ENCODE measurements at regions not wholly inside any gene's neighbourhood (a gene's known extent, or its start where the extent isn't known, plus 50 kb on each side); places are given as distances from the start of the nearest gene placed in this dataset.

DNA sequence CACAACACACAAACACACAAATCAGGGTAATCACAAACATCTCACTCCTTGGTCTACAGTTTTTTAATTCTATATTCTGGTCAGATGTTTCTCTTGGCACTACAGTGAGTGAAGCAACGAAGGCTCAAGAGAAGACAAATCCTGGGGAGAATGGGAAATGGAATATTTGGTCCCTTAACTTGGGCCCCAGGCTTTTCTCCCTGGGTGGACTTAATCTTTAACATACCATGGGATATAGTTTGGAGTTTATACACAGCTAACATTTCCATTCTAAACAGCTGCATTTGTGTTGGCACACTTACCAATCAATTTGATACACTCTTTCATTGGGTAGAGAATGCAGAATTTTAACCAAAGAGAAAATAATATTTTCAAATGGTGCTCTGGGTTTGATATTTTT lies 1132.6 kb upstream of the SLC10A2 start:
- CTCF ChIA-PET = no interaction called here
- H3K9me3 Mint-ChIP-seq = peaks cover 7% of the 10 kb centered on the region
- no peaks in the 10 kb centered on the region for H3K36me3 Mint-ChIP-seq (ENCODE audit: low read depth)
- ATAC-seq = no peak
- H3K4me1 Mint-ChIP-seq (ENCODE audit: low read depth) = no peaks in the 10 kb centered on the region
- no peak for DNase-seq
- no peaks in the 10 kb centered on the region for H3K27me3 Mint-ChIP-seq
- POLR2A ChIA-PET = no interaction called here
- H3K4me3 Mint-ChIP-seq = no peak overlapping the region
- H3K27ac Mint-ChIP-seq = no peak overlapping the region
- intact Hi-C loops (cut with micrococcal nuclease) = no loop called here
- TF ChIP-seq, protein P1, sequence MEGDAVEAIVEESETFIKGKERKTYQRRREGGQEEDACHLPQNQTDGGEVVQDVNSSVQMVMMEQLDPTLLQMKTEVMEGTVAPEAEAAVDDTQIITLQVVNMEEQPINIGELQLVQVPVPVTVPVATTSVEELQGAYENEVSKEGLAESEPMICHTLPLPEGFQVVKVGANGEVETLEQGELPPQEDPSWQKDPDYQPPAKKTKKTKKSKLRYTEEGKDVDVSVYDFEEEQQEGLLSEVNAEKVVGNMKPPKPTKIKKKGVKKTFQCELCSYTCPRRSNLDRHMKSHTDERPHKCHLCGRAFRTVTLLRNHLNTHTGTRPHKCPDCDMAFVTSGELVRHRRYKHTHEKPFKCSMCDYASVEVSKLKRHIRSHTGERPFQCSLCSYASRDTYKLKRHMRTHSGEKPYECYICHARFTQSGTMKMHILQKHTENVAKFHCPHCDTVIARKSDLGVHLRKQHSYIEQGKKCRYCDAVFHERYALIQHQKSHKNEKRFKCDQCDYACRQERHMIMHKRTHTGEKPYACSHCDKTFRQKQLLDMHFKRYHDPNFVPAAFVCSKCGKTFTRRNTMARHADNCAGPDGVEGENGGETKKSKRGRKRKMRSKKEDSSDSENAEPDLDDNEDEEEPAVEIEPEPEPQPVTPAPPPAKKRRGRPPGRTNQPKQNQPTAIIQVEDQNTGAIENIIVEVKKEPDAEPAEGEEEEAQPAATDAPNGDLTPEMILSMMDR (IDR thresholded peaks at IDR 0.05) = no peak

DNA sequence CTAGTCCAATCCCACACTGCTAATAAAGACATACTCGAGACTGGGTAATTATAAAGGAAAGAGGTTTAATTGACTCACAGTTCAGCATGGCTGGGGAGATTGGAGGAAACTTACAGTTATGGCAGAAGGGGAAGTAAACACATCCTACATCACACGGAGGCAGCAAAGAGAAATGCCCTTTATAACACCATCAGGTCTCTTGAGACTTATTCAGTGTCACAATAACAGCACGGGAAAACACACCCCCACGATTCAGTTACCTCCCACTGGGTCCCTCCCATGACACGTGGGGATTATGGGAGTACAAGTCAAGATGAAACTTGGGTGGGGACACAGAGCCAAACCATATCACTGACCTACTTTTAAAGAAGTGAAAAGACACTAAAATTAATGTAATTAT lies 1130.4 kb upstream of the SLC10A2 start:
- intact Hi-C loops (cut with micrococcal nuclease) = no loop called here
- TF ChIP-seq, protein P1 (IDR thresholded peaks at IDR 0.05) = no peak
- CTCF ChIA-PET = no interaction called here
- Mint-ChIP-seq H3K36me3 (ENCODE audit: low read depth) (no peaks in the 10 kb centered on the region), H3K4me1 (ENCODE audit: low read depth) (no peaks in the 10 kb centered on the region), H3K27me3 (no peaks in the 10 kb centered on the region), H3K27ac (no peak overlapping the region), H3K4me3 (no peak overlapping the region), H3K9me3 (peaks cover 7% of the 10 kb centered on the region)
- ATAC-seq = no peak
- POLR2A ChIA-PET = no interaction called here
- no peak for DNase-seq

DNA sequence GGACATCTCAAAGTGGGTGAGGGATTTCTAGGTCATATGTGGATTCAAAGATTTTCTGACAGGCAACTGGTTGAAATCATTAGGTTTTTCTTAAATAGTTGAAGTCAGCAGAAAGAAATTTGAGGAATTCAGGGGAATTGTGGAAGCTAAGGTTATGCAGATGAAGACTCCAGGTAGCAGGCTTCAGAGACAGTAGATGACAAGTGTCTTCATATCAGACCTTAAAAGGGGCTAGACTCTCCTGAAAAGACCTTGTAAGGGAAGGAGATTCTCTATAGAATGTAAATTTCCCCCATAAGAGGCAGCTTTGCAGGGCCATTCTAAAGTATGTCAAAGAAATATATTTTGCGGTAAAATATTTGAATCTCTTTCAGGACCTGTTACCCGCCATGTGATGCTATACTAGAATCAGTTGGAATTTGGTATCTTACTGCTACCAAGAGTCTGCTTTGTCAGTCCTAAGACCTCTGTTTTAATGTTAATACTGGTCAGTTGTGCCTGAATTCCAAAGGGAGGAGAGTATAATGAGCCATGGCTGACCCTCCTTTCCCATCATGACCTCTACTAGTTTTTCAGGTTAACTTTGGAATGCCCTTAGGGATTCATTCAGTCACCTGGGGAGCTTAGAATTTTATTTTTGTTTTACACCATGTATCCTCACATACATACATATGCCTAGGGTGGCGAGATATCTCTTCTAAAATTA lies 1115.5 kb upstream of the SLC10A2 start:
- no peak for ATAC-seq
- DNase-seq = no peak
- Mint-ChIP-seq H3K4me1 (ENCODE audit: low read depth) (no peaks in the 10 kb centered on the region), H3K27me3 (no peaks in the 10 kb centered on the region), H3K27ac (no peak overlapping the region), H3K9me3 (peaks cover 9% of the 10 kb centered on the region), H3K36me3 (ENCODE audit: low read depth) (no peaks in the 10 kb centered on the region), H3K4me3 (no peak overlapping the region)
- TF ChIP-seq, protein P1 (IDR thresholded peaks at IDR 0.05) = no peak
- intact Hi-C loops (cut with micrococcal nuclease) = no loop called here
- POLR2A ChIA-PET = no interaction called here
- CTCF ChIA-PET = no interaction called here

DNA sequence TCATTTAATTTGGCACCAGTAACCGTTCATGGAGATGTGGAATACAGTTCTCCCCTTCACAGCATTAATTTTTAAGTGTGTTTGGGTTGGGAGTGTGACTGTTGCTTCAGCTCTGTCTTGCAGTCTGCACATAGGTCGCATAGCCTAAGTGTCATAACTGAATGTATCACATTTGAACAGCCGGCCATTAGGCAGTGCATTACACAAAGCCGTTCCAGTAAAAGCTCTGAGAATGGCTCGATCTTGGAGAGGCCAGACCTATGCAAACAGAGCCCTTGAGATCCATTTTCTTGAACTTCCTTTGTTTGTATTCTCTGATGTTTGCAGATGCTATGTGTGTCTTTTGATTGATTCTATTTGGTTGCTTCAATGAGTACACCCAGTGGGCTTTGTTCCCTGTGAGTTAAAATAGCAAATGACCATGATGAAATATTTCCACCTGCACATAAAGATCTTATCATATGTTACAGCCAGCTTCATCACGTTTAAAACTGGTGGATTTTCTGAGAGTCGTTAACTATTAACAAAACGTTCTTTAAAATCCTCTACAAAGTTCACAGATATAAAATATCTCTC lies 1104.9 kb upstream of the SLC10A2 start:
- Mint-ChIP-seq H3K27ac (no peak overlapping the region), H3K9me3 (peaks cover 1% of the 10 kb centered on the region), H3K36me3 (ENCODE audit: low read depth) (no peaks in the 10 kb centered on the region), H3K4me1 (ENCODE audit: low read depth) (no peaks in the 10 kb centered on the region), H3K4me3 (no peak overlapping the region), H3K27me3 (no peaks in the 10 kb centered on the region)
- intact Hi-C loops (cut with micrococcal nuclease) = no loop called here
- TF ChIP-seq, protein P1 (IDR thresholded peaks at IDR 0.05) = no peak
- ATAC-seq (no peak), DNase-seq (no peak)
- POLR2A ChIA-PET = no interaction called here
- CTCF ChIA-PET = no interaction called here

DNA sequence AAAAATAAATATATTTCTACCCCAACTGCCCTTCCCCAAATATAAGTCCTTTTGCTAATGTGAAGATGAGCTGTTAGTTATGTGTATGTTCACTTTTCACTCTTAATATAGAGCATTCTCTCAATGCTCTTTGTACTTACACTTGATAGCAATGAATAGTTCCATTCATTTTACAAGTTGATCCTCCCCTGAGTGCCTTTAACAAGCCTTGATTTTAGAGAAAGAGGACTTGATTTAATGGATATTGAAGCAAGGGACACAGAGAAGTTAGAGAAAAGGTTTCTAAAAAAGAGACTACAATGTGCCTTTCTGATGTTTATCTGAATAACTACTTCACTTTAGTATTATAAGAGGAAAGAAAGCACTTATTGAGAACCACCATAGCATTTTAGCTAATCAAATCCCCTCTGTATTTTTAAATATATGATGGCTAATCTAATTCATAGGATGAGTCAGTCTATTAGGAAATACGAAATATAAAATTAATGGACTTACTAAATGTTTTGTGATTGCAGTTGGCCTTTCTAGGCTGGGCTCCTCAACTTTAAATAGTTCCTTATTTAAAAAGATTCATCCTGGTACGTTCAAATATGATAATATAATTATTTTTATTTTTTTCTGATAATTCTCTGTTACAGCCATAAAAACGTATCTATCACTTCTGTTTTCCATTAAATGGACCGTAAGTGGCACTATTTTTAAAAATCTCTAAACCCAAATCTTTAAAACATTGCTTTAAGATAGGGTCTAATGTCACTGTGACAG lies 1097.8 kb upstream of the SLC10A2 start:
- Mint-ChIP-seq H3K36me3 (ENCODE audit: low read depth) (no peaks in the 10 kb centered on the region), H3K4me1 (ENCODE audit: low read depth) (no peaks in the 10 kb centered on the region), H3K9me3 (peaks cover 2% of the 10 kb centered on the region), H3K4me3 (no peak overlapping the region), H3K27me3 (no peaks in the 10 kb centered on the region), H3K27ac (no peak overlapping the region)
- ChIA-PET CTCF (no interaction called here), POLR2A (no interaction called here)
- DNase-seq (no peak), ATAC-seq (no peak)
- TF ChIP-seq, protein P1 (IDR thresholded peaks at IDR 0.05) = no peak
- intact Hi-C loops (cut with micrococcal nuclease) = no loop called here

All from activated CD8-positive, alpha-beta T cell treated with anti-CD3 and anti-CD28 coated beads for 36 hours (primary cell).